T-helper 1 cell (primary cell): ENCODE measurements at regions not wholly inside any gene's neighbourhood (a gene's known extent, or its start where the extent isn't known, plus 50 kb on each side); places are given as distances from the start of the nearest gene placed in this dataset.
A peak's percentile ranks its signal among the peaks of the same experiment; 100 is the strongest.
"Not testable (repeated sequence)": the region's sequence is repeated elsewhere in the genome, so short reads cannot be mapped to it uniquely, and the experiment has no call there.

Experiments used
- DNase-seq, 5 donors: peaks; one replicate each; pipeline ENCODE4 v3.0.0-alpha.2; 2012 to 2020

DNA sequence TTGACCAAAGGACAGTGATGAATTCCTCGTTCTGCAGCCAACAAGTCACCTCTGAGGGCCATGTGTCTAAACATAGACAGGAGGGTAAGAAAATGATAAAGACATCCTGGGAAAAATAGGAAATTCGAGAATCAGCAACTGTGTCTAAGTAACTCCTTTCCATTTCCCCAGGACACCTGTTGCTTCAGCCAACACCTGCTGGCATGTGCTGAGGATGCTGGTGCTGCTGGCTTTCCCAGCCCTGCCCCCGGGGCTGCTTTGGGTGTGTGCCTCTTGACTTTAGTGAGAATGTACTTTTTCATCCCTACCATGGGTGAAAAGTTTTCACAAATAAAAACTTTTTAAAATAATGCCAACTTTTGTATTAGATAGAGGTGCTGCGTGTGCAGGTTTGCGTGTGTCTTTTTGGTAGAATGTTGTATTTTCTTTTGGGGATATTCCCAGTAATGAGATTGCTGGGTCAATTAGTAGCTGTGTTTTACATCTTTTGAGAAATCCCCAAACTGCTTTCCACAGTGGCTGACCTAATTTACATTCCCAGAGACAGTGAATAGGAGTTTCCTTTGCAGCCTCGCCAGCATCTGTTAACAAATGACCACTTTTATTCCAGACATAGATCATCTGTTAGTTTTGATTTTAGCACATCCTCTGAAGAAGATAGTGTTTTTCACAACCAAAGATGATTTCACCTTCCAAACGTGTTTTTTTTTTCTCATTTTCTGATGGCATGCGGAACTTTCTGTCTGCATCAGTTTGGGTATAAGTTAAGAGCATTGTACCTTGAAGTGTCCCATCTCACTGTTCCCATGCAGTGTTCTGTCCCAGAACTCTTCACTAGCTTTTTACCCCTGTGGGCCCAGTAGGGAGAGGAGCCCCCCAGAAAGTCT is 104.2 kb upstream of the ACBD5 start:
- no peak for DNase-seq

DNA sequence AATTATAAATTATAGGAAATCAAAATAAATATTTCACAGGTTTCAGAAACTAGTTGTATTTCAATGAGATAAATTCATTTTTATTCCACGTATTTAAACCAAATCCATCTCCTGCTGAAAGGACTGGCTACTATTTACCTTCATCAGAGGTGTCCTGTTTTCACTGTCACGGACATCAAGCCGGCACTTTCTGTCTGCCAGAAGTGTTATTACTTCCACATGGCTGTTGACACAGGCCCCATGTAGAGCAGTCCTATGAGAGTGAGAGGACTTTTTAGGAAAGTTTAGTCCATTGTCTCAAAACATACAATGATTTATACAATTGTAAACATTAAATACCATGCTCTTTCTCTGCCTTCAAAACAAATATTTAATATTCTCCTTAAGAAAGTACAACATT is 100.4 kb upstream of the ACBD5 start:
- DNase-seq, result no peak

DNA sequence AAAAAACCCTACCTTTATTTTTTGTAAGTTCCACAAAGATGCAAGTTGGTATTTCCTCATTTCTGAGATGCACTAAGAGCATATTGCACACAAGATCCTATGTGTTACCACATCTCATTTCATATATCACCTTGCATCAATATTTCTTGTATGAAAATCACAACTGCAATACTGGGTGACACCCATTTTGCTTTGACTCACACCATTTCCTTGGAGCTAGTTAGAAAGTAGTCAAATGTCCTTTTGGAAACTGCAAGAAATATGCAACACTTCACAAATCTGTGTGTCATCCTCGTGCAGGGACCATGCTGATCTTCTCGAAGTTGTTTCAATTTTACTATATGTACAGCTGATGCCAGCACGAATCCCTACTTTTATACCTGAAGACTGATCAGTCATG is 94.6 kb upstream of the ACBD5 start:
- DNase-seq, result not testable (repeated sequence)

DNA sequence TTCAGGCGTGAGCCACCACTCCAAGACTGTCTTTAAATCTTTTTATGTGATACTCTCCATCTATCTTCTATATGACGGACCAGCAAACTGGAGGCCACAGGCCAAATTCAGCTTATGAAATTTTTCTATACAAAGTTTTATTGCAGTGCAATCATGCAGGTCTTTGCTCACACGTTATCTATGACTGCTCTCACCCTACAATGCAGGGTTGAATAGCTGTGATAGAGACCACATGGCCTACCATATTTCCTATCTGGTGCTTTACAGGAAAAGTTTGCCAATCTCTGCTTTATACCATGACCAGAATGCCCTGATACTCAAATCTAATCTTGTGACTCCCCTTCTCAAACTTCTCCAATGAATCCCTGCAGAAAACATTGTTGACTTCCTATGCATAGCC is 89.5 kb upstream of the ACBD5 start:
- no peak for DNase-seq

GRCh38 chr10:27328946-27329345 is 88.3 kb upstream of the ACBD5 start:
- DNase-seq, result no peak

DNA sequence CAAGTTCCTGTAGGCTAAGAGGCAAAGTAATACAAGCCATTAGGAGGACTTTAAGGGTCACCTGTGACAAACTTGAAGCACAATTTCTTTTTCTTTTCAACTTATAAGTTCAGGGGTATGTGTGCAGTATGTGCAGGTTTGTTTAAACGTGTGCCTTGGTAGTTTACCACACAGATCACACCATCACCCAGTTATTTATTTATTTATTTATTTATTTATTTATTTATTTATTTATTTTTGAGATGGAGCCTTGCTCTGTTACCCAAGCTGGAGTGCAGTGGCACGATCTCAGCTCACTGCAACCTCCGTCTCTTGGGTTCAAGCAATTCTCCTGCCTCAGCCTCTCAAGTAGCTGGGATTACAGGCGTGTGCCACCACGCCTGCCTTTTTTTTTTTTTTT is 86.2 kb upstream of the ACBD5 start:
- not testable (repeated sequence) for DNase-seq

DNA sequence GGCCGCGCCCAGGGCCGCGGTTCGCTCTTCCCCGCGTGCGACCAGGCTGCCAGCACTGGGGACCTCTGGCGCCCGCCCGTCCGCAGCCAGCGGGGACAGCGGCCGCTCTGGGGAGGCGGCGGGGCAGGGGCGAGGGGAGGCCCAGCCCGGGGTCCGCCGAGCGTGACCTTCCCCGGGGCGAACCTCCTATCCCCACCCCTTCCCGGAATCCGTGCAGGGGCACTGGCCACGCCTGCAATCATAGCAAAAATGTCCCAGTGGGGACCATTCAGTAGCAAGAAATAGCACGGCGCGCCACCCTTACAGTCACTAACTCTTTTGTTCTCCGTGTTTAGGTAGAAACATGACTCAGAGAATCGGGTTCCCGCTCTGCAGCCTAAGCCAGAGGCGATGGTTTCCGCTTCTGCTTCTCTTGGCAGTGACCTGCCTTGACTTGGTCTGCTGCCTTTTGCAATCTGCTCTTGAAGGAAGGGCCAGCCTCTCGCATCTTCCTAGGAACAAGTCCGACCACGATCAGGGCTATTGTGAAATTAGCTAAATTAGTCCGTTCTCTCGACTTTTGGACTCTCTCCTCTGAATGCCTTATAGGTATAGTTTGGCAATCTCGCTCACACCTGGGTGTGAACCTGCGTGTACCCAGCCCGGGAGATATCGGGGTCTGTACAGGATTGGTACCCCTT is 79.3 kb upstream of the ACBD5 start:
- DNase-seq, result peak in 1 of 5 donors; percentile 10

- not testable (repeated sequence) for DNase-seq
These were observed 78.5 kb upstream of the ACBD5 start for GRCh38 chr10:27319139-27319538.

DNA sequence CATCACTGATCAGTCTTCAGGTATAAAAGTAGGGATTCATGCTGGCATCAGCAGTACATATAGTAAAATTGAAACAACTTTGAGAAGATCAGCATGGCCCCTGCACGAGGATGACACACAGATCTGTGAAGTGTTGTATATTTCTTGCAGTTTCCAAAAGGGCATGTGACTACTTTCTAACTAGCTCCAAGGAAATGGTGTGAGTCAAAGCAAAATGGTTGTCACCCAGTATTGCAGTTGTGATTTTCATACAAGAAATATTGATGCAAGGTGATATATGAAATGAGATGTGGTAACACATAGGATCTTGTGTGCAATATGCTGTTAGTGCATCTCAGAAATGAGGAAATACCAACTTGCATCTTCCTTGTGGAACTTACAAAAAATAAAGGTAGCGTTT is 74.5 kb upstream of the ACBD5 start:
- peak in 1 of 5 donors; percentile 40 for DNase-seq

DNA sequence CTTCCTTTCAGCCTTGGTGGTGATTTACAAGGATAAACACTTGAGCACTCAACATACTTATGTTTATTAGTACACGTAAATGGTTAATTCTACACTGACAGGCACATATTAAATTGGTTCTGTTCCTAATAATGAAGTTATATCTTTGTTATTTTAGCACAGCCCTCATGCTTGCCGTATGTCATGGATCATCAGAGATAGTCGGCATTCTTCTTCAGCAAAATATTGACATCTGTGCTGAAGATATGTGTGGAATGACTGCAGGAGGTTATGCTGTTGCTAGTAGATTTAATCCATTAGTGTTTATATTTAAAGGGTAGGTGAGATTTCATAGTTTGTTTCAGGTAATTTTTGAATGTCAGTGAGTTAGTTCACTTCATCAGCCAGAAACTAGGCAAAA is 73.0 kb upstream of the ACBD5 start:
- DNase-seq, result not testable (repeated sequence)

DNA sequence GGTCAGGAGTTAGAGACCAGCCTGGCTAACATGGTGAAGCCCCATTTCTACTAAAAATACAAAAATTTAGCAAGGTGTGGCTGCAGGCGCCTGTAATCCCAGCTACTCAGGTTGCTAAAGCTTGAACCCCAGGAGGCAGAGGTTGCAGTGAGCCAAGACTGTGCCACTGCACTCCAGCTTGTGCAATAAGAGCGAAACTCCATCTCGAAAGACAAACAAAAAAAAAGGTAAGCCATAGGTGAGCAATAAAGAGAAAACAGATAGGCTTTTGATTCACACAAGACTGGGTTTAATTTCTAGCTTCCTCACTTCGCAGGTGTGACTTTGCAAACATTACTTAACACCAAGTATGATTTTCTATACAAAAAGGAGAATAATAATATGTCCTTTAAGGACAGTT is 72.3 kb upstream of the ACBD5 start:
- DNase-seq, result peak in 1 of 5 donors; percentile 23

DNA sequence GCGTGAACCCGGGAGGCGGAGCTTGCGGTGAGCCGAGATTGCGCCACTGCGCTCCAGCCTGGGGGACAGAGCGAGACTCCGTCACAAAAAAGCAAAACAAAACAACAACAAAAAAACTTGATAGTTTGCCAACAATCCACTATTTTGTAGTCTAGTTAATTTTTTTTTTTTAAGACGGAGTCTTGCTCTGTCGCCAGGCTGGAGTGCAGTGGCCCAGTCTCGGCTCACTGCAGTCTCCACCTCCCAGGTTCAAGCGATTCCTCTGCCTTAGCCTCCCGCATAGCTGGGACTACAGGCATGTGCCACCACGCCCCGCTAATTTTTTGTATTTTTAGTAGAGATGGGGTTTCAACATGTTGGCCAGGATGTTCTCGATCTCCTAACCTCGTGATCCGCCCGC is 71.2 kb upstream of the ACBD5 start:
- DNase-seq, result not testable (repeated sequence)

DNA sequence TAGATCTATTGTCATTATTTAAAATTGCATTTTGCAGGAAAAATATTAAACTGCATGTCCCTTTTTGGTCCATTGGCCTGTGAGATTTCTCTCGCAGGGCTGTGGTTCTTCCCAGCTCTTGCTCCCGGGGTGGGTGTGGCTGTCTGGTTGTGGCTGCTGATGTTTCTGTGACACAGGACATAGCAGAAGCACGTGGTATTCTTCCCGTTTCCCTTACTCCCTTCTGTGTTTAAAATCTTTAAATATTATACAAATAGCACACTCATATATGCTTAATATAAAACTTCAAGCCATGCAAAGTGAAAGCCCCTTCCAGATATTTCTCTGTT is 57.9 kb upstream of the ACBD5 start:
- not testable (repeated sequence) for DNase-seq

DNA sequence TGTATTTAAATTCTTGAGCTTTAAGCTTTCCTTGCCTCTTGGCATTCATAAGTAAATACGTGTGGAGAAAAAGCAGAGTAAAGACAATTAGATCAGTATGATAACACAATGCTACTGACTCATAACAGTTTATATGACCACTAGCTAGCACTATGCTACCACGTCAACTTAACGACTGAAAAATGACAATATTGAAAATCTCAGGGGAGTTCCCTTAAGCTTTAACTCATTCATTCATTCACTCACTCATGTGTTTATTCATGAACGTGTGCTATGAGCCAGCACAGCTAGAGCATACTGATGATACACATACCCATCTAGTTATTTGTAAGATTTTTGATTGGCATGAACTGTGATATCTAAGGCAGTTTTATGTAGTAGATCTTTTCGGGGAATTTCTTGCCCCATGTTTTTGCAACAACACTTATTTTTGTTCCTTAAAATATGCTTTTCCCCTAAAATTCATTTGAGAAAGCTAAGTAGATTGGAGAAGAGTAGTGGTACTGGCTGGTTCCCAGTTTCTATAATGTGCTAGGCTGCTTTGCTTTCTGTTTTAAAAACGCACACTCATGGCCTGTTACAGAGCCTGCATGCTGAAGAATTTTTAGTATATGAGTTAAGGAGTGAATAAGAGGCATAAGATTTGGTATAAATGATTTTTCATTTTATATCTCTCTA is 57.4 kb upstream of the ACBD5 start:
- DNase-seq, result no peak

- not testable (repeated sequence) for DNase-seq
These were observed 55.7 kb upstream of the ACBD5 start for GRCh38 chr10:27296285-27296684.

DNA sequence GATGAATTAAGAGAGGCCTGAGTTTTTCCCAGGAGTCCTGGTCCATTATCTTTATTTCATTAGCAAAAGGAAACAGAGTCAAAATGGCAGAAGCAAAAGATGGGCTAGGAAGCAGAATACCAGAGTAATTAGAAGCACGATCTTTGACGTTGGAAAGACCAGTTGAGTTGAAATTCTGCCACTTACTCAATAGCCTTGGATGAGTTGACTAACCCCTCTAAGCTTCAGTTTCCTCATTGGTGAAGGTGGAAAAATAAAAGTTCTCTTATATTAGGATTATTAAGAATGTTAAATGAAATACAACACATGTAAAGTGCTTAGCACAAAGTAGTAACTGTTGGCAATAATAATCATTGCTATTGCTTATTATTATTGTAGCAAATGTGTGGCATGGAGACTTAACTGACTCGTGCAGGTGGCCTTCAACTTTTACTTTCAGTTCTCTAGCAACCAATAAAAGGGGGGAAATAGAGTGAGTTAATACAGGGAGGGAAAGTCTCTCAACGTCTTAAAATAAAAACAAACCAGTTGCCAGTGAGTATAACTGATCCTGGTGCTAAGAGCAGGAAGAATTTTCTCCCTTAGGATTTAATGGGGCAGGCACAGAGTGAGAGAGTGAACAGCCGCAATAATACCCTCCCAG is 50.8 kb upstream of the ACBD5 start:
- not testable (repeated sequence) for DNase-seq
